ACC112 (cell line): ENCODE measurements at regions not wholly inside any gene's neighbourhood (a gene's known extent, or its start where the extent isn't known, plus 50 kb on each side); places are given as distances from the start of the nearest gene placed in this dataset.

Experiments used
- H2AFZ ChIP-seq: fragments of 200-600 bp; sonication (generic); one replicate; pipeline ENCODE4 v1.6.0; 2017; ENCODE audit warnings: antibody characterized with exemption, low read length; ENCODE audit not compliant: unreplicated experiment
- H3K27ac ChIP-seq: fragments of 200-600 bp; sonication (generic); 2 replicates; pipeline ENCODE4 v1.5.1; 2014; ENCODE audit warnings: low read depth, mild to moderate bottlenecking, antibody characterized with exemption, low read length, moderate library complexity
- H3K27me3 ChIP-seq: fragments of 200-600 bp; sonication (generic); 2 replicates; pipeline ENCODE4 v1.6.1; 2014; ENCODE audit warnings: mild to moderate bottlenecking, antibody characterized with exemption, low read length, moderate library complexity, mixed read lengths; ENCODE audit not compliant: insufficient read depth
- H3K36me3 ChIP-seq: fragments of 200-600 bp; sonication (generic); 2 replicates; pipeline ENCODE4 v1.6.1; 2016; ENCODE audit warnings: mild to moderate bottlenecking, antibody characterized with exemption, low read length, moderate library complexity, mixed read lengths; ENCODE audit not compliant: insufficient read depth
- H3K4me1 ChIP-seq: fragments of 200-600 bp; sonication (generic); one replicate; pipeline ENCODE4 v1.6.1; 2016; ENCODE audit warnings: low read length, mixed read lengths; ENCODE audit not compliant: insufficient read depth, unreplicated experiment, control insufficient read depth
- H3K4me3 ChIP-seq: fragments of 200-600 bp; sonication (generic); 2 replicates; pipeline ENCODE4 v1.5.1; 2014; ENCODE audit warnings: mild to moderate bottlenecking, low read depth, low read length
- H3K79me2 ChIP-seq: fragments of 200-600 bp; sonication (generic); one replicate; pipeline ENCODE4 v1.6.0; 2016; ENCODE audit warnings: low read length; ENCODE audit not compliant: control insufficient read depth, unreplicated experiment, insufficient read depth

DNA sequence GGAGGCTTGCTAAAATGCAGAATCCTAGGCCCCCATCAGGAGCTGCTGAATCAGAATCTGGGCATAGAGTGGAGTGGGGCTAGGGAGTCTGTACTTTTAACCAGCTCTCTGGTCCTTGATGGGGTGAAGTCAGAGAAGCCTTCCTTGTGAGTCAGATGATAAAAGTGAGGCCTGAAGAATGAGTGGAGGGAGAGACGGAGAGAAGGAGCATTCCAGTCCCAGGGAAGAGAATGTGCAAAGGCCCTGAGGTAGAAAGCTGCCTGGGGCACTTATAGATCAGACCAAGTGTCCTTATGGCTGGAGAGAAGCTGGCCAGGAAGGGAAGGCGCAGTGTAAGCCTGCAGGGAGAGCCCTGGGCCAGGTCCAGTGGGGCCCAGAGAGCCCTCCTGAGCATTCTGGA, 235.1 kb upstream of the NLRP1 start:
- Histone ChIP-seq H2AFZ (no peak overlapping the region), H3K27ac (no peak overlapping the region), H3K79me2 (no peaks in the 10 kb centered on the region), H3K36me3 (no peaks in the 10 kb centered on the region), H3K27me3 (0 out of 2 replicates have a peak, but pooled peaks cover 3% of the 10 kb centered on the region), H3K4me1 (peaks cover 15% of the 10 kb centered on the region), H3K4me3 (no peak overlapping the region)

DNA sequence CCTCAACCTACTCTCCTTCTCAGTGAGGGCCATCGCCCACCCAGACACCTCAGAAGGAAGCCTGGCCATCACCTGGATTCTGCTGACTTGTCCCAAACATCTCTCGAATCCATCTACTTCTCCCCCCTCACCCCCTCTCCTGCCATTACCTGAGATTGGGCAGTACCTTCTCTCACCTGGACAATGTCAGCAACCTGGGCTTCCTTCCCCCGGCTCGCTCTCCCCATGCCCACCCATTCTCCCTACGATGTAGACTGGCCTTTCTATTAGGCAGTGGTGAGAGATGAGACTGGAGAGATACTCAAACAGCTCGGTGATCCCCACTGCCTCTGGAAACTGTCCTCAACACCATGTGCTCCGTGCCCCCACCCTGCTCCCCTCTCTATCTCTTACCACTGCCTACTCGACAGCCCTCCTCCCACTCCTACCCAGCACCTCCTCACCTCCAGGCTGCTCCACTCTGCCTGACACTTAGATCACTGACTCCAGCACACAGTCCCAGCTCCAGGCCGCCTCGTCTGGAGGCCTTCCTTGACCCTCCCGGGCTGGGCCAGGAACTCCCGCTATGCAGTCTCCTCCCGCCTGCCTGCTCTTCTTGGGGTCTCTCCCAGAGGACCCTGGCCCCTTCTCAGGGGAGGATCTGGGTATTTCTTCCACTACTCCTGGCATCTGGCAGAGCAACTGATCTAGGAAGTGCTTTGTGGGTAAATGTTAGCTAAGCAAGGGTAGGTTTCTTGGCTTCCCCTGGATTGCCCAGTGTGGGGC, 235.8 kb upstream of the NLRP1 start:
- Histone ChIP-seq H3K4me3 (no peak overlapping the region), H3K4me1 (peaks cover 15% of the 10 kb centered on the region), H3K36me3 (no peaks in the 10 kb centered on the region), H3K27me3 (0 out of 2 replicates have a peak, but pooled peaks cover 3% of the 10 kb centered on the region), H2AFZ (no peak overlapping the region), H3K27ac (no peak overlapping the region), H3K79me2 (no peaks in the 10 kb centered on the region)

GRCh38 chr17:5820721-5821456, 236.6 kb upstream of the NLRP1 start:
- Histone ChIP-seq H2AFZ (no peak overlapping the region), H3K4me1 (peaks cover 23% of the 10 kb centered on the region), H3K27ac (no peak overlapping the region), H3K4me3 (no peak overlapping the region), H3K79me2 (no peaks in the 10 kb centered on the region), H3K36me3 (no peaks in the 10 kb centered on the region), H3K27me3 (0 out of 2 replicates have a peak, but pooled peaks cover 3% of the 10 kb centered on the region)

- H3K36me3 ChIP-seq, result no peaks in the 10 kb centered on the region
- no peaks in the 10 kb centered on the region for H3K79me2 ChIP-seq
- H3K27me3 ChIP-seq, result 0 out of 2 replicates have a peak, but pooled peaks cover 3% of the 10 kb centered on the region
- H3K27ac ChIP-seq, result no peak overlapping the region
- H3K4me3 ChIP-seq, result no peak overlapping the region
- no peak overlapping the region for H2AFZ ChIP-seq
- peaks cover 32% of the 10 kb centered on the region for H3K4me1 ChIP-seq
Measured at GRCh38 chr17:5821803-5822202, 237.5 kb upstream of the NLRP1 start.

DNA sequence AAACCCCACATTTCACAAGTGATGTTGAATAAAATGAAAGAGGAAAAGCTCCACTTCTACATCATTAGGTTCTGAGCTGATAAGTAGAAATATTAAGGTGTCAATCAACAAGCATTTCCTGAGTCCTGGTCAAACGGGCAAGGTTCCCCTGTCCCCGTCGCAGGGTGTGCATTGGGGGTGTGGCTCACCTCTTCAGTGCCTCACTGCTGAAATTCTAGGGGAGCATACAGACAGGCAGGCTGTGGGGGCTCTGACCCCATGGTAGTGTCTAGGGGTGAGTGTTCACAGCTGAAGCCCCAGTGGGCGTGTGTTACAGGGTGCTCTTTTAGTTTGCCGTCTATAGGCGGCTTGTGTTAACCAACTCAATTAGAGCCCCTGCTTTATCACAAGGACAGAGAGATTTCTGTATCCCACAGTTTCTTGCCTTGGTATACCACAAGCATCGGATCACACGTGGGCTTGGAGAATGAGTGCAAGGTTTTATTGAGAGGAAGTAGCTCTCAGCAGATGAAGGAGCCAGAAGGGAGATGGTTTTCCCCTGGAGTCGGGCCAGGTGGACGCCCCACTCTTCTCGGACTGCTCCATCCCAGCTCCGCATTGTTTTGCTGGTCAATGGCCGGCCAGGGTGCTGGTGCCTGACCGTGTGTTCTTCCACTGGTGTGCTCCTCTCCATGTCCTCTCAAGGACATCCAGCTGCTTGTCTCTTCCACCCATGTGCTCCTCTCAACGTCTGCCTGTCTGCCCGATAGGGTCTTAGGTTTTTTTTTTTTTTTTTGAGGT, 238.2 kb upstream of the NLRP1 start:
- Histone ChIP-seq H3K27ac (no peak overlapping the region), H3K27me3 (0 out of 2 replicates have a peak, but pooled peaks cover 3% of the 10 kb centered on the region), H3K4me3 (no peak overlapping the region), H2AFZ (no peak overlapping the region), H3K36me3 (no peaks in the 10 kb centered on the region), H3K79me2 (no peaks in the 10 kb centered on the region), H3K4me1 (peaks cover 33% of the 10 kb centered on the region)

GRCh38 chr17:5823219-5823618, 238.9 kb upstream of the NLRP1 start:
- no peaks in the 10 kb centered on the region for H3K36me3 ChIP-seq
- H3K4me1 ChIP-seq, result peaks cover 33% of the 10 kb centered on the region
- no peaks in the 10 kb centered on the region for H3K27me3 ChIP-seq
- no peak overlapping the region for H3K27ac ChIP-seq
- H2AFZ ChIP-seq, result no peak overlapping the region
- H3K79me2 ChIP-seq, result no peaks in the 10 kb centered on the region
- H3K4me3 ChIP-seq, result no peak overlapping the region

GRCh38 chr17:5825717-5826330, 241.5 kb upstream of the NLRP1 start:
- Histone ChIP-seq H3K36me3 (no peaks in the 10 kb centered on the region), H2AFZ (no peak overlapping the region), H3K4me3 (no peak overlapping the region), H3K27me3 (no peaks in the 10 kb centered on the region), H3K79me2 (no peaks in the 10 kb centered on the region), H3K4me1 (peaks cover 30% of the 10 kb centered on the region), H3K27ac (peak overlapping the region; percentile 14; the same call in 1 of the 2 replicates)

GRCh38 chr17:5826384-5826783, 242.1 kb upstream of the NLRP1 start:
- H3K4me3 ChIP-seq, result no peak overlapping the region
- no peaks in the 10 kb centered on the region for H3K36me3 ChIP-seq
- no peaks in the 10 kb centered on the region for H3K27me3 ChIP-seq
- H3K4me1 ChIP-seq, result peaks cover 25% of the 10 kb centered on the region
- peak overlapping the region; percentile 14; the same call in 1 of the 2 replicates for H3K27ac ChIP-seq
- no peak overlapping the region for H2AFZ ChIP-seq
- H3K79me2 ChIP-seq, result no peaks in the 10 kb centered on the region

DNA sequence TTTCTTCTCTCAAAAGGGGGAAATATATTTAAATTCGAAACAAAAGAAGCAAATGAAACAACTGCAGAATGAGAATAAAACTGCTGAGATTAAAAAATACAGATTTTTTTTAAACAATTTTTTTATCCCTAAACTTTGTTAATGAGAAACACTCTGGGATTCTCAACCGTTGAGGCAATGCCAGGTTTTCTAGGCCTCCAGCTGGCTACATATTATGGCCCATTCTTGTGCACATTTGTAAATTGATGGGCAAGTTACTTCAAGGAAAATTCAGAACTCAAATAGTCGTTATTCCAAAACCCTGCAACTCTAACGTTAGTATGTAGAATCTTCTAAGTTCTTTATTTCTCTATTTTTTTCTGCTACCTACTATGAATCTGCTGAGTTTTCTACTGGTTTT, 239.3 kb upstream of the WSCD1 start:
- no peak overlapping the region for H3K4me3 ChIP-seq
- H3K27me3 ChIP-seq, result no peaks in the 10 kb centered on the region
- H3K27ac ChIP-seq, result no peak overlapping the region
- peaks cover 30% of the 10 kb centered on the region for H3K4me1 ChIP-seq
- H2AFZ ChIP-seq, result no peak overlapping the region
- no peaks in the 10 kb centered on the region for H3K36me3 ChIP-seq
- no peaks in the 10 kb centered on the region for H3K79me2 ChIP-seq

- H3K79me2 ChIP-seq, result no peaks in the 10 kb centered on the region
- peaks cover 25% of the 10 kb centered on the region for H3K4me1 ChIP-seq
- H3K27me3 ChIP-seq, result no peaks in the 10 kb centered on the region
- H3K4me3 ChIP-seq, result no peak overlapping the region
- peak overlapping the region; percentile 53; the same call in 1 of the 2 replicates for H3K27ac ChIP-seq
- H3K36me3 ChIP-seq, result no peaks in the 10 kb centered on the region
- no peak overlapping the region for H2AFZ ChIP-seq
Measured at GRCh38 chr17:5832886-5833285, 237.3 kb upstream of the WSCD1 start.
